ENCODE measurements at regions not wholly inside any gene's neighbourhood (a gene's known extent, or its start where the extent isn't known, plus 50 kb on each side); places are given as distances from the start of the nearest gene placed in this dataset.

DNA sequence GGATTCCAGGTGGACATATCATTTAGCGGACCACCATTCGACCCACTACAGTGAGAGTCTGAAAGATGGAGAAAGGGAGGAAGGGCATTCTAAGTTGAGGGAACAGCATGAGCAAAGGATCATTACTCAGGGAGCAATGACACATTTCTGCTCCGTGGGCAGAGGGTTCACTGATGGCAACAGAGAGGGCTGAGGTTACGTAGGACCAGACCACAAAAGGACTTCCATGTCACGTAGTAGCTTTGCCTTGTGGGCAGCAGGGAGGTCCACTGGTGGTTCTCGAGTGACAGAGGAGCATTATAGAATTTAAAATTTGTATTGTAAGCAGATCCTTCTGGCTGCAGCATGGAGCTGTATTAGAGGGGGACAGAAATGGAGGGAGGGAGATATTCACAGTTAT lies 109.7 kb upstream of the NAV2 start:
- intact Hi-C loops (cut with DNase I) = loop anchor here in 1 of 10 donors (10.0 kb wide), 1 partner anchor 62 kb away; no protein-coding TSS in a partner anchor
- Histone ChIP-seq H3K27ac (no peak overlapping the region), H3K36me3 (no peaks in the 10 kb centered on the region), H3K4me1 (peaks cover 0 to 18% (median 13%) of the 10 kb centered on the region in 12 donors), H3K4me3 (no peak overlapping the region), H3K9me3 (no peaks in the 10 kb centered on the region), H3K27me3 (no peaks in the 10 kb centered on the region)
- 91 to 96% (median 94%) methylated on average over 6 of the region's 6 CpGs for WGBS, 4 donors
- DNase-seq (no peak), ATAC-seq (no peak)
- TF ChIP-seq CTCF (IDR thresholded peaks at IDR 0.05) = no peak
- no peak for TF ChIP-seq POLR2A (IDR thresholded peaks at IDR 0.05)

- TF ChIP-seq POLR2A (IDR thresholded peaks at IDR 0.05) = no peak
- TF ChIP-seq CTCF (IDR thresholded peaks at IDR 0.05) = no peak
- H3K36me3 ChIP-seq = no peaks in the 10 kb centered on the region
- ATAC-seq (no peak), DNase-seq (no peak)
- no peaks in the 10 kb centered on the region for H3K27me3 ChIP-seq
- peaks cover 0 to 18% (median 13%) of the 10 kb centered on the region in 12 donors for H3K4me1 ChIP-seq
- H3K27ac ChIP-seq = no peak overlapping the region
- H3K9me3 ChIP-seq = no peaks in the 10 kb centered on the region
- intact Hi-C loops (cut with DNase I) = loop anchor here in 1 of 10 donors (10.0 kb wide), 1 partner anchor 62 kb away; no protein-coding TSS in a partner anchor
- H3K4me3 ChIP-seq = no peak overlapping the region
- 67 to 91% (median 89%) methylated on average over 6 of the region's 6 CpGs for WGBS, 4 donors
Observed at GRCh38 chr11:19602406-19602805, 110.2 kb upstream of the NAV2 start.

DNA sequence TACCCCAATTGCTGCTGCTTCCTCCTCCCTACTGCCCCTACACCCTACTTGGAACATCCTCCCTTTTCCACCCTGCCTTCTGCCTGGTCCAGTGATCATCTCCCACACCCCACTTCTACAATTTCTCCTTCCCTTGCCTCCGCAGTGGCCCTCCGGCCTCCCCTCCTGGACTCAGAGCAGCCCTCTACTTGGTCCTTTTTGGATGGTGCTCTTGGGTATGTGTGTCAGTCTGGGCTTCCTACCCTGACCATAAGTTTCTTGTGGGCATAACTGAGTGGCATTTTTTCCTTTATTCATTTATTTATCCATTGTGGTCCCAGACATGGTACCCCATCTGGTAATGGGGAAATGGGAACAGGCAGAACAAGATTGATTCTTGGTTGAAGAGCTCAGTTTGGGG lies 111.4 kb upstream of the NAV2 start:
- 95 to 99% (median 97%) methylated on average over 2 of the region's 2 CpGs for WGBS, 4 donors
- peaks cover 0 to 22% (median 14%) of the 10 kb centered on the region in 12 donors for H3K4me1 ChIP-seq
- no peaks in the 10 kb centered on the region for H3K36me3 ChIP-seq
- no peak for TF ChIP-seq POLR2A (IDR thresholded peaks at IDR 0.05)
- no peak for TF ChIP-seq CTCF (IDR thresholded peaks at IDR 0.05)
- ATAC-seq (no peak), DNase-seq (no peak)
- no peaks in the 10 kb centered on the region for H3K9me3 ChIP-seq
- no peaks in the 10 kb centered on the region for H3K27me3 ChIP-seq
- intact Hi-C loops (cut with DNase I) = loop anchor here in 1 of 10 donors (10.0 kb wide), 1 partner anchor 64 kb away; no protein-coding TSS in a partner anchor
- H3K4me3 ChIP-seq = no peak overlapping the region
- no peak overlapping the region for H3K27ac ChIP-seq

DNA sequence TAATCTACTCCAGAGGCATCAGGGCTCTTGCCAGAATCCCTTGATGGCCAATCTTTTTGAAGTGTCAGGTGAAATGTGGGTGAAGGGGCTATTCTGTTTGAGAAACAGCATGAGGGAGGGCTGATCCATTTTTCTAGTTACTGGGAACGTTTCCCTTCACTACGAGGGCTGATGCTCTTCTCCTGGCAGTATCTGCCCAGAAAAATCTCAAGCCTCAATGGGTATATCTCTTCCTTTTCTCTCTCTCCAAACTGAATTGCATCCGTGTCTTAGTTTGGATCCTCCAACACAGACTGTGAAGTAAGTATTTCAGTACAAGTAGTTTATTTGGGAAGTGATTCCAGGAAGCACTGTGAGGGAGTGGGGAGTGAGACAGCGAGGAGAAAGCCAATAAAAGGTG lies 113.0 kb upstream of the NAV2 start:
- DNase-seq (no peak), ATAC-seq (no peak)
- Histone ChIP-seq H3K4me3 (no peak overlapping the region), H3K9me3 (no peaks in the 10 kb centered on the region), H3K36me3 (no peaks in the 10 kb centered on the region), H3K4me1 (peaks cover 0 to 20% (median 13%) of the 10 kb centered on the region in 12 donors), H3K27me3 (no peaks in the 10 kb centered on the region), H3K27ac (no peak overlapping the region)
- TF ChIP-seq CTCF (IDR thresholded peaks at IDR 0.05) (no peak), POLR2A (IDR thresholded peaks at IDR 0.05) (no peak)
- intact Hi-C loops (cut with DNase I) = loop anchor here in 1 of 10 donors (10.0 kb wide), 1 partner anchor 65 kb away; no protein-coding TSS in a partner anchor
- WGBS, 4 donors = 61 to 76% (median 72%) methylated on average over 4 of the region's 4 CpGs
